ENCODE measurements at regions not wholly inside any gene's neighbourhood (a gene's known extent, or its start where the extent isn't known, plus 50 kb on each side); places are given as distances from the start of the nearest gene placed in this dataset.

DNA sequence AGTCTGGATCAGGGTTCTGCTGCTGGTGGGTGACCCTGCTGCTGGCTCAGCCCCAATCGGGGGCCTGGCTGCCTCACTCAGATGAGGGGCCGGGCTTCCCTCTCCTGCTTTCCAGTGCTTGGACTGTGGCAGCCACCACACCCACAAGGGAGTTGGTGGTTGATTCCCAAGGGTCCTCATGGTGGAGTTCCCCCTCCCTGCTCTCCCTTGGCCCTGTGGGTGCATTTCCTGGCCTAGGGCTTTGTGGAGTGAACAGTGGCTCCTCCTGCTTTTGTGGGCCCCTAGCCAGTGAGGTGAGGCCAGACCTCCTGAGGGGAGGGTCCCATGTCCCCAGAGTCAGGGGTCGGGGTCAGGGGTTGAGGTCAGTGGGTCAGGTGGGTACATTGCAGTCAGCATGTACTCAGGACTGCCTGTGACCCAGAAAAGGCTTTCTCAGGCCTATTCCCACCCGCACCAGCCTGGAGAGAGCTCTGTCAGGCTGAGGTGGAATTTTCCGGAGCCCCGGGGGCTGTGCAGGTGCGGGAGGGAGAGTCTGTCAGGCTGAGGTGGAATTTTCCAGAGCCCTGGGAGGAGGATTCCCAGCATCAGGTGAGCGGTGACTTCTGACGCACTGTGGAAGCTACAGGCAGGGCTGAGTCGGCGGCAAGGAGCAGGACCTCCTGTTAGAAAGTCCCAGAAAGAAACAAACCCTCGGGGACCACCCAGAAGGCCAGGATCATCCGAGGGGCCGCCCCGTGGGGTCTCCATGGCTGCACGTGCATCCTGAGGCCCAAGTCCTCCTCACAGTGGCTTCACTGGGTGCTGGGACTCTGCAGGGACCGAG is 94.4 kb upstream of the INSIG1 start:
- DNase-seq, result no peak

DNA sequence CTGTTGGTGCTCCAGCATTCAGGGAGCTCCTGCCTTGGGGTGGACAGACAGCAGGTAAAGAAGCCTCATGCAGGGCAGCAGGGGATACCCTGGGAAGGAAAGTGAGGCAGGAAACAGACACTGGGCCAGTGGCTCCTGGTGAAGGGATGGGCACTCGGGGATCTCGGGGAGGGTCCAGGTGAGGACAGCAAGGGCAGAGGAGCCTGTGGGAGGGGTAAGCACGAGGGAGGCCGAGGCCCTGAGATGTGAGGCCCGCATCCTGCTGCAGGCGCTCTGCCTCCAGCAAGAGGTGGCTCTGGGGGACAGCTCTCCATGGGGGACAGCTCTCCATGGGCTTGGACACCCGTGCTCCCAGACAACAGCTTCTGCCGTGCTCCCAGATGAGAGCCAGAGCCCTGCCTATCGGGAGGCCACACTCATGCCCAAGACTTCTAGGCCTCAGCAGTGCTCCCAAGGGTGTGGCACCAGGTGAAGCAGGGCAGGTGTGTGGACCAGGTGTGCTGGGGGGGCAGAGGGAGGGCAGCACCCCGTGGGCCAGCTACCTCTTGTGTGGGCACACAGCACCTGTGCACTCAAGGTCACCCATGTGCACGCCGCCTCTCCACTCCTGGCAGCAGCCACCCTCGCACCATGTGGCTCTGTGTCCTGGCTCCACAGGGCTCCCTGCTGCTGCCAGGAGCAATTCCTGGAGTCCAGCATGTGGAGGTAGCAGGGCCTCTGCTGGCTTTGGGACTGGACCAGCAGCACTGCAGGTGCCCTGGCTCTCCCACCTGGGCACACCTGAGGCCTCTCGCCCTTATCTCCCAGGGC is 93.6 kb upstream of the INSIG1 start:
- DNase-seq, result peak; percentile 29

DNA sequence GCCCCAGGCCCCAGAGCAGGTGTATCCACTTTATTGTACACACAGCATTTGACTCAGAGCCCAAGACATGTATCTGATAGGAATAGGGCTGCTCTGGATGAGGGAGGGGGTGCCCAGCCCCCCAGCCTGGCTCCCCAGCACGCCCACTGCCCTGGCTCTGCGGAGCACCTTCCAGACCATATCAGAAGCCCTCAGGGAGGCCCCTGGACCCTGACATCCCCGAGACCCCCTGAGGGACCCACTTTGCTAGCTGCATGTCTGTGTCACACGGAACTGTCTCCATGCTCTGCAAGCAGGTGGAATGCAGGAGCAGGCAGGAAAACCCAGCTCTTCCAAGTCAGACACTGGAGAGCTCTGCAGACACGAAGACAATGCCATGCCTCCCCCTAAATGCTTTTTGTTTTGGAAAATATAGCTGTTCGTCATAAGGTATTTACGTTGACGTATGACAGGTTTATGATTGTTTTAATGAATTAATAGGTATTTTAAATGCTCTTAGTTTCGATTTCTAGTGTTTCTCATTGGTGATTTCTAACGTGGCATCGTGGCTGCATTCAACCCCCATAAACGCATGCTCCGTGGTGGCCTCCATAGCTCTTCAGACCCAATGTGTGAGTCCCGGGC is 92.8 kb upstream of the INSIG1 start:
- DNase-seq, result no peak

DNA sequence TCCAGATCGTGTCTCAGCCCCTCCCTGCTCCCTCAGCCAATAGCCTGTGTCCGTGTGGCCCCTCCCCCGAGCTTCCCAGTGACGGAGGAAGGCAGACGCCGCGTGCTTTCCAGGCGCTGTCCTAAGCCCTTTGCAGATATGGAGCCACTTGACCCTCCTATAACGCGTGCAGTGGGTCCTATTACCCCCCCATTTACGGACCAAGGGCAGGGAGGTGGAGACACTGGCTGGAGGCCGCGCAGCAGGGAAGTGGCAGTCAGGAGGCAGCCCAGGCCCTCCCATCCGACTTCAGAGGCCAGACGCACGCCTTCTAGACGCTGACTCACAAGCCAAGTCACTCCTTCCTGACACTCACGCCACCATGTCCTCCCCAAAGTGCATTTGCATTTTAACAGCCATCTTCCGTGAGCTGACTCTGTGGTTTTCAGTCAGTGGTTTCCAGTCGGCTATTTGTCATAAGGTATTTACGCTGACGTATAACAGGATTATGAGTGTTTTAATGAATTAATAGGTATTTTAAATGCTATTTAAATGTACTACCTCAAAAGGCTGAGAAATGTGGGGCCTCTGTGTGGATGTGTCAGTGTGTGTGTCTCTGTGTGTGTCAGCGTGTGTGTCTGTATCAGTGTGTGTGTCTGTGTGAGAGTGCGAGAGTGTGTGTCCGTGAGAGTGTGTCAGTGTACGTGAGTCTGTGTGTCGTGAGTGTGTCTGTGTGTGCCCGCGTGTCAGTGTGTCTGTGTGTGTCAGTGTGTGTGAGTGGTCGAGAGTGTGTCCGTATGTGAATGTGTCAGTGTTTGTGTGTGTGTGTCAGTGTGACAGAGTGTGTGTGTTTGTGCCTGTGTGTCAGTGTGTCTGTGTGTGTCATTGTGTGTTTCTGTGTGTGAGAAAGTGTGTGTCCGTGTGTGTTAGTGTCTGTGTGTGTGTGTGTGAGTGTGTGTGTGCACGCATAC is 92.0 kb upstream of the INSIG1 start:
- peak; percentile 84 for DNase-seq

DNA sequence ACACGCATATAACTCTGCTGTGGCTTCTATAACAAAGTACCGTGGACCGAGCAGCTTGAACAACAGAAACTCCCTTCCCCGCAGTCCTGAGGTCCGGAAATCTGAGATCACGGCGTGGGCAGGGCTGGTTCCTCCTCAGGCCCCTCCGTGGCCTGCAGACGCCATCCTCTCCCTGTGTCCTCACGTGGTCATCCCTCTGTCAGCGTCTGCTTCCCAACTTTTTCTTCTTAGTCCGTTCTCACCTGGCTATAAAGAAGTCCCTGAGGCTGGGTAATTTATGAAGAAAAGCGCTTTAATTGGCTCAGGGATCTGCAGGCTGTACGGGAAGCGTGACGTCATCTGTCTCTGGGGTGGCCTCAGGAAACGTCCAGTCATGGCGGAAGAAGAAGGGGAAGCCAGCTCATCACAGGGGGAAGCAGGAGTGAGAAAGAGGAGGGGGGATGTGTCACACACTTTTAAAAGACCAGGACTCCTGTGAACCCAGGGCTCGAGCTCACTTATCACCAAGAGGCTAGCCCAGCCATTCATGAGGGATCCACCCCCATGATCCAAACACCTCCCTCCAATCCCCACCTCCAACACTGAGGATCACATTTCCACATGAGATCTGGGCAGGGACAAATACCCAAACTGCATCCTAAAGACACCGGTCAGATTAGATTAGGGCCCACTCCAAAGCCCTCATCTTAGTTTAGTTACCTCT is 91.2 kb upstream of the INSIG1 start:
- DNase-seq, result peak; percentile 62

DNA sequence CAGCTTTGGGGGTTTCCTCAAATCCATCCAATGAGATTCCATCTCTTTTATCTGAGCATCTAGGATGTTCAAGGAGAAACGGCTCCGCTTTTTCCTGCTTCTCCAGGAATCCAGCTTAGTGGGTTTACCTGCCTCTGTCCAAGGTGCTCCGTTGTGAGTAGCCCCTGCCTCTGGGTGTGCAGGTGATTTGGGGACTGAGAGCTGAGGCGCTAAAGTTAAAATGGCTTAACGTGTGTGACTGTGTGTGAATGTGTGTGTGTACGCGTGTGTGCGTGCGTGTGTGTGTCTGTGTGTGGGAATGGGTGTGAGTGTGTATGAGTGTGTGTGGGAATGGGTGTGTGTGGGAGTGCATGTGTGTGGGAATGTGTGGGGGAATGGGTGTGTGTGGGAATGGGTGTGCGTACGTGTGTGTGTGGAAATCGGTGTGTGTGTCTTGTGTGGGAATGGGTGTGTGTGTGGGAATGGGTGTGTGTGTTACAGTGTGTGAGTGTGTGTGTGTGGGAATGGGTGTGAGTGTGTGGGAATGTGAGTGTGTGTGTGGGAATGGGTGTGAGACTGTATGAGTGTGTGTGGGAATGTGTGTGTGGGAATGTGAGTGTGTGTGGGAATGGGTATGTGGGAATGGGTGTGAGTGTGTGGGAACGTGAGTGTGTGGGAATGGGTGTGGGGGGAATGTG is 90.2 kb upstream of the INSIG1 start:
- DNase-seq, result no peak

DNA sequence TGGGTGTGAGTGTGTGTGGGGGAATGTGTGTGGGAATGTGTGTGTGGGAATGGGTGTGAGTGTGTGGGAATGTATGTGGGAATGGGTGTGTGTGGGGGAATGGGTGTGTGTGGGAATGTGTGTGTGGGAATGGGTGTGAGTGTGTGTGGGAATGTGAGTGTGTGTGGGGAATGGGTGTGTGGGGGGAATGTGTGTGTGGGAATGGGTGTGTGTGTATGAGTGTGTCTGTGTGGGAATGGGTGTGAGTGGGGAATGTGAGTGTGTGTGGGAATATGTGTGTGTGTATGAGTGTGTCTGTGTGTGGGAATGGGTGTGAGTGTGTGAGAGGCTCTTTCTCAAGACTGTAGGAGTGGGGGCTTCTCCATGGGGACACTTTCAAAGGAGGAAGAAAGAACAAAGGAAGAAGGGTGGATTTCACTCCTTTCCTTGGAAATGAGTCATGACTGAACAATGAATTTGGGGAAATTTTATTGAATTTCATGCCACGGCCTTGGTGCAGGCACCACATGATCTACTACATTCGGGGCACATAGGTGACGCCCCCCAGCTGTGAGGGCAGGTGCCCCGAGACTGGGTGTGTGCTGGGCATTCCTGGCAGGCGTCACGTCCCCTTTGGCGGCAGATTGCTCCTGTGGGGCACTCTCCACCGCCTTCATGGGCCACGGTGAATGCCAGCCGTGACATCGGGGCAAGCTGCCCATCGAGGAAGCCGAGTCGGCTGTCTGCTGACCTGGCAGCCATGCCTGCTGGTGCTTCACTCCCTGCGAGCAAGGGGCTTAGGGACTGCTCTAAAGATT is 88.8 kb upstream of the INSIG1 start:
- DNase-seq, result no peak

DNA sequence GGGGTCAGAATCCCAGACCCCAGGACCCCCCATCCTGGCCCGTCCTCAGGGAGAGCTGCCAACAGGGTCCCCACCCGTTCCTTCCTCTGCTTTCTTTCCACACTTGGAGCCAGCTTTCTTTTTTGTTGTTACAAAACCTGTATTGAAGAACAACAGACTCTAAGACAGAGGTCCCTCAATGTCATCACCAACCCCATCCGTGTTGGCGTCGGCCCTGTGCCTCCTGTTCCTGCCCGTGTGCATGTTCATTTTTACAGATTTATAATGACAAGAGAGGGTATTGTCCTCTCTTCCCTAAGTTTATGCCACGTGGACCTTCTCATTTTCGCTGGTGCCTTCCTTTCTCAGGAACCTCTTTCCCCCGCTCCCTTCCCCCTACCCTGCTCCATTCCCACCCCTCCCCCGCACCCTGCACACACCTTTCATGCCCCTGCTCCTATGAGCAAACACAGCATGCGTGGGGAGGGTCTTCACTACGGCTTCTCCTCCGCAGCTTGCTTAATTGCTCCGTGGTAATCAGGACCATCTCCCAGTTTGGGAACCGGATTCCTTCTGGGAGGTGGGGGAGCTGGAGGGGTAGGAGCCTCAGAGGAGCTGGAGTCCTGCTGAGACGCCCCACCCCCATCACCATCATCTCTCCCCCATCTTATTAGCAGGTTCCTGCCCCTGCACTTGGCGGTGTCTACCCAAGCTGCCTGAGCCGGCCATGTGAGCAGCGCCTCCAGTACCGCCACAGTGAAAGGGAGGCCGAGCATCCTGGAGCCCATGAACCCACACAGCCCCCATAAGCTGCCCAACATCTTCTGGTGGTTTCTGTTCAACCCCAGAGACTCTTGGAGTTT is 88.0 kb upstream of the INSIG1 start:
- no peak for DNase-seq

DNA sequence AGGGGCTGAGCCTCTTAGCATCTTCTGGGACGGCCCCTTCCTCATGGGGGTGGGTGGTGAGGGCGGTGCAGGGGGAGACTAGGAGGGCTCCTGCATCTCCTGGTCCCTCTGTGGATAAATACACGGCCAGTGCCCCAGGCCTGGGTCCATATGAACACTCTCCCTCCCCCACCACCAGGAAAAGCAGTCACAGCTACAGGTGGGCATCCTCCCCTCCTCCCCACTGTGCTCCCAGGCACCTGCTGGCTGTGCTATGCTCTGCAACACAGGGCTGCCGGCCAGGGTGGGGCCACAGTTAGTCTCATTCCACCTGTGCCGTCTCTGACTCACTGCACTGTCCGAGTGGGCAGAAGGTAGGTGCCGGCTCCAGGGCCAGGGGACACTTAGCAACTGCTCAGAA is 87.3 kb upstream of the INSIG1 start:
- DNase-seq, result no peak

DNA sequence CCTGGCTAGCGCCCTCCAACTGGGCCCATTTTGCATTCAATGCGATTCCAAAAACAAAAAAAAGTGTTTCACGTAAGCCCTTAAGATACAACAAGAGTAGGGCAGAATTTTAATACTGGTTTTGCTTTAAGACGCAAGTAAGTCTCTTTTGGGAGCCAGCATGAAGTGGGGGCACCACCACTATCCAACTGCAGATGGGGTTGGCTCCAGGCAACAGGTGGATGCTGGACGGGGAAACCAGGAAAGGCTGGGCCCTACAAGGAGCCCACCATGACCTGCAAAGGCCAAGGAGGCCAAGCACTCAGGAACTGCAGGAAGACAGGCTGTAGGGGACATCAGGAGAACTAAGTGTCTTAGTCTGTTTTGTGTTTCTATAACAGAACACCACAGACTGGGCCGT is 86.5 kb upstream of the INSIG1 start:
- no peak for DNase-seq

DNA sequence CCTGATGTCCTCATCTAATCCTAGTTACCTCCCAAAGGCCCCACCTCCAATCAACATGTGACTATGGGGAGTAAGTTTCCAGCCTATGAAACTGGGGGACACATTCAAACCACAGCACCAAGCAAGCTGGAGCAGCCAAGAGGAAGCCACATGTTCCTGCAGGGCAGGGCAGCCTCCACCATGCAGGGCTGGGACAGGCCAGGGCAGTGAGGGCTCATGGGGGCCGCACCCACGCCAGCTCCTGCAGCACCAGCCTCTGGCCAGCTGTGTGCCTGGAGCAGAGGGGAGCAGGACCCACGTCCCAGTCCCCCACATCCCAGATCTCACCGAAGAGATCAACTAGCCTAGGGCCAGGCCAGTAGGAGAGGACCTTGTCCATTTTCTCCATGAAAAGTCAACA is 85.9 kb upstream of the INSIG1 start:
- no peak for DNase-seq

DNA sequence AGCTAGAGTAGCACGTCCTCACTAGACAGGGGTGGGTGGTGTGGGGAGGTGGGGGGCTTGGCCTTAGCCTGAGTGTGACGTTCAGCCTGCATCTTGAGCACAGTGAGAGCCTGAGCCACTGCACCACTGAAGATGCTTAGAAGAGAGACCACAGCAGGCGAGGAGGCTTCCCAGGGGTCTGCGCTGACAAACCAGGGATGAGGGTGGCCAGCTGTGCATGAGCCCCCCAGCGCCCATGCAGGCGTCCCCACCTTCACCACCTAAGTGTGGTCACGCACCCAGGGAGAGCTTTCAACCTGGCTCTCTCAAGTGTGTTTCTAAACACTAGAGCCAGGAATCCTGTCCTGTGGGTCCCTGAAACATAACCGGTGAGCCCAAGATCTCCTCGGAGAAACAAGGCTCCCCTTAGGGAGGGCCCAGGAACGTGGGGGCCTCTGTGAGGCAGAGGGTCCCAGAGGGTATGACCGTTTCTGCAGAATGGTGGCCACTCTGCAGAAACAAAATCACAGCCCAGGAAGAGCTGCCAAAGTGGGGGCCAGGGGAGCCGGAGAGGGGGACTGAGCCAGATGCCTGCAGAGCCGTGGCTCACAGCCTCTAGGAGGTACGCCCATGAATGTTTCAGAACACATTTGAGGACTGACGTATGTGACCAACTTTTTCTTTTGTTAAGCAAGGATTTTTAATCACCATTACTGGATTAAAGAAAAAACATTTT is 85.2 kb upstream of the INSIG1 start:
- DNase-seq, result no peak

DNA sequence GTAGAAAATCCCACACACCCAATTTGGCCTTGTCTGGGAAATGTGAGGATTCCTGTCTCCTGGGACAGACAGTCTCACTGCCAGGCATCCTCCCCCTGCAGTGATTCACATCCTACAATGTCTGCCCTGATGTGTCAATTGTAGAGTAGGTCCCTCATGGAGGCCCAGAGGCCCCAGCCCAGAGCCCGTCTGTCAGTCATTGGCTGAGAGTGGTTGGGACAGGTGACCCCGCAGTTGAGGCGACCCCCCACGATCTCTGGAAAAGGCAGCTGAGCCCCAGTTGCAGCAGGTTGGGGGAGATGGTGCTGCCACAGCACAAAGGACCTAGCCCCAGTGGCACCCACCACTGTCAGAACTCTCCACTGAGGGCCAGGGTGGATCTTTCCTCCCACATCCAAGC is 84.3 kb upstream of the INSIG1 start:
- no peak for DNase-seq

DNA sequence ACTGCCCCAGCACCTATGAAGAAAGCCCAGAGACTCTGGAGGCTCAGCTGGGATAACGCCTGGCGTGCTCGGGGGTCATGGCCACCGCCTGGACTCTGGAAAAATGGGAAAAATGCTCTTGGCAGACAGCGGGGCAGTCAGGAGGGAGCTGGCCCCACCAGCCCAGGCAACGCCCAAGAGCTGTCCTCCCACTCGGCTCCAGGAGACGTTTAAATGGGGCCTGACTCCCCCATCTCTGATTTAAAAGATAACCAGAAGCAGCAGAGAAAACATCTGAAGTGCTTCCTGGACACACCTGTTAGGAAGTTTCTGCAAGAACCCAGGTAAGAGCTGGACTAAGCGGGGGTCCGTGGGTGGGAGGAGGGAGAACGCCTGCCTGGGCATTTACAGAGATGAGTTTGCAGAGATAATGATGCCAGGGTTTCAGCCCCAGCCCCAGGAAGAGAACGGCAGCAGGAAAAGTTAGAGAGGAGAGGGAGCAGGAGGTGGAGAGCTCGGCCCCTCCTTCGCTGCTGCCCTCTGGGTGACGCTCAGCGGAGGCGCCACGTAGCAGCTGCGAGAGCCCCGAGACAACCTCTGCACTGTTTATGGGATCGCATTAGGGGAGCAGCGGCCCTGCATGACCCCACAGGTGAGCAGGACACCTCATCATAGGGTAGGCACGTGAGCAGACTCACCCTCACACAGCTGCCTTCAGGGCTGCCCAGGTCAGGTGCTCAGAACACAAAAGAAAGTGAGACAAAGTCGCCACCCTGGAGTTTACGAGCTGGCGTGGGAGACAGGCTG is 83.5 kb upstream of the INSIG1 start:
- no peak for DNase-seq

DNA sequence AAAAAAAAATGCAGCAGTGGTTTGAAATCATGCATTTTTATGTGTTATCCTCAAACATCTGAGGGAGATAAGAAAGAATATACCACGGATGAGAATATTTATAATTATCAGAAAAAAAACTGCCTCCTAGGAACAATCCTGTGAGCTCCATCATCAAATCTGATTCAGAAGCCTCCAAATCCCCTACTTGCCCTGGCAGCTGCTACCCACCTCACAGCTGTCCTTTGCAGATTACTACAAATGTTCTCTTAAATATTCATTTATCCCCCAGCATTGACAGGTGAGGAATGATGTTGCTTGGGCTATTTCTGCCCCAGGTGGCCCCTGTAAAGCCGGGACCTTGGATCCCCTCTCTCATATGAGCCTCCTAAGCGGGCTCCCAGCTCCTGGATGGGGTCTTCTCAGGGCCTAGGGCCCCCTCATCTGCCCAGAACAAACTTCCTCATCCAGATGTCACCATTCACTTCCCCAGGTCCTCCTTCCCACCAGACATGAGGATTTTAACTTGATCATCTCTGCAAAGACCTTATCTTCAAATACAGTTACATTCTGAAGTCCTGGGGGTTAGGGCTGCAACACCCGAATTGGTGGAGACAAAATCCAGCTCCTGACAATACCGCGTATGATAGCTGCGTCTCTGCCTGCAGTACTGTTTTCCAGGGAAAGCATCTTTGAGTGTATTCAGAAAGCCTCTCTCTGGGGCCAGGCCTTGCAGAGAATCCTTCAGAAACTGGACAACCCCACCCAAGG is 81.9 kb upstream of the INSIG1 start:
- no peak for DNase-seq

DNA sequence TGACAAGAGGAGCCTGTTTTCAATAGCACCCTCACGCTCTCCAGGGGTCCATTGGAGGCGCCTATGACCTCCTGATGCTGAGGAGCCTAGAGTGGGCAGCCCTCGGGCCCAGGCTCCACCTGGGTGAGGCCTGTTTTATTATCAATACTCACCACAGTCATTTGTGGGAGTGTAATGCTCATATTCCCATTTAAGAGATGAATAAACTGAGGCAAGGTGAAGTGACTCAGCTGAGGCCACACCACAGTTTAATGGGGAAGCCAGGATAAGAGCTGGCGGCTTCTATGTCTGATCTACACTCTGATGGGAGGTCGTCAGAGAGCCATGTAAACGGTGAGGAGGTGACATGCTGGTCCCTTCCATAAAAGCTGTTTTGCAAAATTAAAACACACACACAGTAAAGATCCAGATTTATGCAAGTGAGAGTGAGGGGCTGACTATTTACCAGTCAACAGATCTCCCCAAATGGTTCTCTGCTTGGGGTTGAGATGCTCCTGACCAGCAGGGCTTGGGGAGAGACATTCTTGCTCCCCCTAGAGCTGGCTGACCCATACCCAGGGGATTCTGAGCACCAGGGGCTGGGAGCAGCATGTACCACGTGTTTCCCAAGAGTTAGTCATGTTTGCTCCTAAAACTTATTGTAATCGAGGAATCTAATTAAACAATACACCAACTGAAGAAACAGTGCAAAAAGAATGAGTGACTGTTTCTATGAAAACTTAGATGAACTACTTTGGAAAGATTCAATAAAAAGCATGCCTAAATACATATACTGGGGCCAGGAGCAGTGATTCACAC is 81.0 kb upstream of the INSIG1 start:
- DNase-seq, result no peak
